ENCODE measurements at regions not wholly inside any gene's neighbourhood (a gene's known extent, or its start where the extent isn't known, plus 50 kb on each side); places are given as distances from the start of the nearest gene placed in this dataset.

GRCh38 chr17:56659622-56660021 lies 66.1 kb downstream of the NOG start:
- no peaks in the 10 kb centered on the region for H3K23me2 ChIP-seq (ENCODE audit: low read depth, low read length)
- H3K36me3 ChIP-seq (ENCODE audit: control insufficient read depth in 2 of 4, insufficient read depth in 4 of 4, low read length in 3 of 4): no peaks in the 10 kb centered on the region
- no peak overlapping the region for H2BK120ac ChIP-seq (replicated peaks; ENCODE audit: low read depth, low read length)
- H2BK5ac ChIP-seq (ENCODE audit: low read depth, low read length): no peak overlapping the region
- ChIA-PET POLR2A (ENCODE audit: partially characterized antibody) (no interaction called here), CTCF (ENCODE audit: partially characterized antibody) (interaction anchor here (1.0 to 1.6 kb wide), 4 partner anchors 13 to 157 kb away, joined by 3 to 4 read pairs (median 4); no protein-coding TSS in a partner anchor)
- no peak overlapping the region for H3K4ac ChIP-seq (replicated peaks; ENCODE audit: insufficient read length, low read depth, low read length)
- no peak overlapping the region for H3K4me2 ChIP-seq (ENCODE audit: insufficient read depth in 1 of 2, low read depth in 2 of 2, low read length in 2 of 2)
- H3K4me1 ChIP-seq (replicated peaks in 1 of 4; ENCODE audit: control insufficient read depth in 3 of 4, insufficient read depth in 4 of 4, low read length in 3 of 4): no peaks in the 10 kb centered on the region
- no peak for FAIRE-seq
- H3K79me1 ChIP-seq (ENCODE audit: low read depth, low read length): no peaks in the 10 kb centered on the region
- H4K91ac ChIP-seq (replicated peaks; ENCODE audit: insufficient read length, low read length): no peak overlapping the region
- peaks cover 0 to 2% (median 0%) of the 10 kb centered on the region in 4 experiments; a peak in 1 of 7 replicates for H3K27me3 ChIP-seq (replicated peaks in 1 of 4; ENCODE audit: control insufficient read depth in 3 of 4, extremely low read depth in 1 of 4, insufficient read depth in 3 of 4, low read length in 3 of 4)
- no peak overlapping the region for H2AK5ac ChIP-seq (ENCODE audit: low read depth, low read length)
- H4K20me1 ChIP-seq (replicated peaks in 1 of 2; ENCODE audit: control insufficient read depth in 1 of 2, insufficient read depth in 2 of 2, low read length in 2 of 2): no peaks in the 10 kb centered on the region
- H3K18ac ChIP-seq (ENCODE audit: extremely low read depth, low read length): no peak overlapping the region
- no peak overlapping the region for H3K4me3 ChIP-seq (ENCODE audit: extremely low read depth in 1 of 4, insufficient read depth in 2 of 4, low read depth in 3 of 4, low read length in 4 of 4)
- no peak overlapping the region for H4K8ac ChIP-seq (ENCODE audit: extremely low read depth, insufficient read depth, low read length)
- no peak overlapping the region for H4K5ac ChIP-seq (ENCODE audit: insufficient read length, low read depth, low read length)
- no peak overlapping the region for H3K14ac ChIP-seq (ENCODE audit: insufficient read length)
- H2BK20ac ChIP-seq (ENCODE audit: low read length): no peak overlapping the region
- H2BK12ac ChIP-seq (ENCODE audit: low read depth, low read length): no peak overlapping the region
- no peak for DNase-seq (ENCODE audit: low read depth in 1 of 2, low spot score in 2 of 2)
- H2BK15ac ChIP-seq (ENCODE audit: low read length): no peak overlapping the region
- no peaks in the 10 kb centered on the region for H3K79me2 ChIP-seq (ENCODE audit: control insufficient read depth in 1 of 2, insufficient read depth in 2 of 2, low read length in 2 of 2)
- no peaks in the 10 kb centered on the region for H3K9me3 ChIP-seq (ENCODE audit: insufficient read depth in 2 of 2, low read depth in 1 of 2, low read length in 1 of 2)
- no peak overlapping the region for H2AFZ ChIP-seq (ENCODE audit: low read length)
- no peak overlapping the region for H3K56ac ChIP-seq (replicated peaks; ENCODE audit: insufficient read length, low read depth, low read length)
- H3K9ac ChIP-seq (replicated peaks in 1 of 4; ENCODE audit: extremely low read depth in 1 of 4, low read depth in 3 of 4, low read length in 3 of 4): no peak overlapping the region
- no peak overlapping the region for H3K27ac ChIP-seq (ENCODE audit: low read depth, low read length)
- no peak overlapping the region for H3K23ac ChIP-seq (ENCODE audit: insufficient read length)
- no peak for TF ChIP-seq RXRA (IDR thresholded peaks at IDR 0.05; ENCODE audit: insufficient read depth, low read depth, low read length)
- TF ChIP-seq CTCF (IDR thresholded peaks at IDR 0.05; ENCODE audit: control extremely low read depth in 1 of 3, insufficient read depth in 1 of 3, low read depth in 1 of 3, low read length in 3 of 3): no peak
- TF ChIP-seq EZH2 (IDR thresholded peaks at IDR 0.05; ENCODE audit: low read depth, low read length, severe bottlenecking): no peak
- no peak for TF ChIP-seq TCF12 (IDR thresholded peaks at IDR 0.05; ENCODE audit: low read depth, low read length)
- TF ChIP-seq SUZ12 (IDR thresholded peaks at IDR 0.05; ENCODE audit: low read length): no peak
- TF ChIP-seq SP1 (IDR thresholded peaks at IDR 0.05; ENCODE audit: low read depth, low read length): no peak
- no peak for TF ChIP-seq RNF2 (IDR thresholded peaks at IDR 0.05; ENCODE audit: borderline replicate concordance, low read depth, low read length, missing control alignments, poor library complexity, severe bottlenecking)
- no peak for TF ChIP-seq NANOG (IDR thresholded peaks at IDR 0.05; ENCODE audit: insufficient read depth, low read depth, low read length, poor library complexity, severe bottlenecking)
